ENCODE measurements at regions not wholly inside any gene's neighbourhood (a gene's known extent, or its start where the extent isn't known, plus 50 kb on each side); places are given as distances from the start of the nearest gene placed in this dataset.

- Histone ChIP-seq H3K9me3 (ENCODE audit: control insufficient read depth, insufficient read depth, low read depth, low read length) (no peaks in the 10 kb centered on the region), H3K79me2 (ENCODE audit: control insufficient read depth, insufficient read depth, low read length) (no peaks in the 10 kb centered on the region), H3K36me3 (ENCODE audit: control insufficient read depth, insufficient read depth, low read length) (no peaks in the 10 kb centered on the region), H2AFZ (ENCODE audit: low read length) (no peak overlapping the region), H4K20me1 (ENCODE audit: control insufficient read depth, extremely low read depth, insufficient read depth, low read length) (no peaks in the 10 kb centered on the region), H3K27ac (ENCODE audit: insufficient read depth, low read length) (no peak overlapping the region), H3K4me2 (ENCODE audit: extremely low read depth, insufficient read depth, low read length) (no peak overlapping the region), H3K27me3 (ENCODE audit: control insufficient read depth, insufficient read depth, low read length) (no peaks in the 10 kb centered on the region), H3K4me3 (replicated peaks in 1 of 4; ENCODE audit: control extremely low read depth in 1 of 4, insufficient read depth in 1 of 4, low read depth in 3 of 4, low read length in 4 of 4) (no peak overlapping the region), H3K9ac (ENCODE audit: insufficient read depth, low read length) (no peak overlapping the region), H3K4me1 (ENCODE audit: control insufficient read depth, extremely low read depth, insufficient read depth, low read length) (no peaks in the 10 kb centered on the region)
- no peak for DNase-seq (ENCODE audit: low read depth in 2 of 2)
- TF ChIP-seq EZH2 (IDR thresholded peaks at IDR 0.05; ENCODE audit: low read length, missing control alignments): no peak
These were observed 311.3 kb downstream of the TUSC1 start for GRCh38 chr9:25366906-25367305.

DNA sequence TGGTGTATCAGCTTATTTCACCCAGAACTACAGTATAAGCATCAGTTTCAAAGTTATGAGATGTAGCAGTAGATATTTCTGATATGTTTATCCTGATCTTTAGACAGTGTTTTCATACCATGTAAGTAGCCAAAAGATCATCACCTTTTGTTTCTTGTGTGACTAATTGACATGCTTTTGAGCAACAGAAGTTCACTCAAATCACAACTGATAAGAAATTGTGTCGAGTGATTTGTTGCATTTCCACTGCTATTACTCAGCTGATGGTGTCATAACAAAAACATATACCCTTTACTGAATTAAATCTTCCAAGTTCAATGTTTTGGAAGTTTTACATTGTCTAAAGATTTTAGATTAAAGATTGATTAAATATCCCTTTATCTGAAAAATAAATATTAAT is 324.5 kb downstream of the TUSC1 start:
- no peaks in the 10 kb centered on the region for H3K9me3 ChIP-seq (ENCODE audit: control insufficient read depth, insufficient read depth, low read depth, low read length)
- no peaks in the 10 kb centered on the region for H4K20me1 ChIP-seq (ENCODE audit: control insufficient read depth, extremely low read depth, insufficient read depth, low read length)
- H3K27ac ChIP-seq (ENCODE audit: insufficient read depth, low read length): no peak overlapping the region
- H3K9ac ChIP-seq (ENCODE audit: insufficient read depth, low read length): no peak overlapping the region
- no peak for TF ChIP-seq EZH2 (IDR thresholded peaks at IDR 0.05; ENCODE audit: low read length, missing control alignments)
- TF ChIP-seq, protein P1, sequence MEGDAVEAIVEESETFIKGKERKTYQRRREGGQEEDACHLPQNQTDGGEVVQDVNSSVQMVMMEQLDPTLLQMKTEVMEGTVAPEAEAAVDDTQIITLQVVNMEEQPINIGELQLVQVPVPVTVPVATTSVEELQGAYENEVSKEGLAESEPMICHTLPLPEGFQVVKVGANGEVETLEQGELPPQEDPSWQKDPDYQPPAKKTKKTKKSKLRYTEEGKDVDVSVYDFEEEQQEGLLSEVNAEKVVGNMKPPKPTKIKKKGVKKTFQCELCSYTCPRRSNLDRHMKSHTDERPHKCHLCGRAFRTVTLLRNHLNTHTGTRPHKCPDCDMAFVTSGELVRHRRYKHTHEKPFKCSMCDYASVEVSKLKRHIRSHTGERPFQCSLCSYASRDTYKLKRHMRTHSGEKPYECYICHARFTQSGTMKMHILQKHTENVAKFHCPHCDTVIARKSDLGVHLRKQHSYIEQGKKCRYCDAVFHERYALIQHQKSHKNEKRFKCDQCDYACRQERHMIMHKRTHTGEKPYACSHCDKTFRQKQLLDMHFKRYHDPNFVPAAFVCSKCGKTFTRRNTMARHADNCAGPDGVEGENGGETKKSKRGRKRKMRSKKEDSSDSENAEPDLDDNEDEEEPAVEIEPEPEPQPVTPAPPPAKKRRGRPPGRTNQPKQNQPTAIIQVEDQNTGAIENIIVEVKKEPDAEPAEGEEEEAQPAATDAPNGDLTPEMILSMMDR (conservative IDR thresholded peaks at IDR 0.05 in 1 of 2, IDR thresholded peaks at IDR 0.05 in 1 of 2; ENCODE audit: low read depth in 1 of 2, low read length in 2 of 2): no peak
- H3K4me3 ChIP-seq (replicated peaks in 1 of 4; ENCODE audit: control extremely low read depth in 1 of 4, insufficient read depth in 1 of 4, low read depth in 3 of 4, low read length in 4 of 4): no peak overlapping the region
- H3K79me2 ChIP-seq (ENCODE audit: control insufficient read depth, insufficient read depth, low read length): no peaks in the 10 kb centered on the region
- H3K4me1 ChIP-seq (ENCODE audit: control insufficient read depth, extremely low read depth, insufficient read depth, low read length): no peaks in the 10 kb centered on the region
- no peak overlapping the region for H3K4me2 ChIP-seq (ENCODE audit: extremely low read depth, insufficient read depth, low read length)
- no peaks in the 10 kb centered on the region for H3K27me3 ChIP-seq (ENCODE audit: control insufficient read depth, insufficient read depth, low read length)
- no peaks in the 10 kb centered on the region for H3K36me3 ChIP-seq (ENCODE audit: control insufficient read depth, insufficient read depth, low read length)
- no peak for DNase-seq (ENCODE audit: low read depth in 2 of 2)
- no peak overlapping the region for H2AFZ ChIP-seq (ENCODE audit: low read length)

- H3K36me3 ChIP-seq (ENCODE audit: control insufficient read depth, insufficient read depth, low read length): no peaks in the 10 kb centered on the region
- TF ChIP-seq EZH2 (IDR thresholded peaks at IDR 0.05; ENCODE audit: low read length, missing control alignments): no peak
- no peaks in the 10 kb centered on the region for H3K9me3 ChIP-seq (ENCODE audit: control insufficient read depth, insufficient read depth, low read depth, low read length)
- no peak for DNase-seq (ENCODE audit: low read depth in 2 of 2)
- no peak overlapping the region for H3K4me3 ChIP-seq (replicated peaks in 1 of 4; ENCODE audit: control extremely low read depth in 1 of 4, insufficient read depth in 1 of 4, low read depth in 3 of 4, low read length in 4 of 4)
- no peak overlapping the region for H3K27ac ChIP-seq (ENCODE audit: insufficient read depth, low read length)
- H2AFZ ChIP-seq (ENCODE audit: low read length): no peak overlapping the region
- no peaks in the 10 kb centered on the region for H3K4me1 ChIP-seq (ENCODE audit: control insufficient read depth, extremely low read depth, insufficient read depth, low read length)
- no peaks in the 10 kb centered on the region for H4K20me1 ChIP-seq (ENCODE audit: control insufficient read depth, extremely low read depth, insufficient read depth, low read length)
- no peak overlapping the region for H3K9ac ChIP-seq (ENCODE audit: insufficient read depth, low read length)
- H3K27me3 ChIP-seq (ENCODE audit: control insufficient read depth, insufficient read depth, low read length): no peaks in the 10 kb centered on the region
- no peak overlapping the region for H3K4me2 ChIP-seq (ENCODE audit: extremely low read depth, insufficient read depth, low read length)
- no peaks in the 10 kb centered on the region for H3K79me2 ChIP-seq (ENCODE audit: control insufficient read depth, insufficient read depth, low read length)
These were observed 328.2 kb downstream of the TUSC1 start for GRCh38 chr9:25350011-25350410.

- H3K36me3 ChIP-seq (ENCODE audit: control insufficient read depth, insufficient read depth, low read length): no peaks in the 10 kb centered on the region
- H3K4me2 ChIP-seq (ENCODE audit: extremely low read depth, insufficient read depth, low read length): no peak overlapping the region
- DNase-seq (ENCODE audit: low read depth in 2 of 2): no peak
- H4K20me1 ChIP-seq (ENCODE audit: control insufficient read depth, extremely low read depth, insufficient read depth, low read length): no peaks in the 10 kb centered on the region
- no peak overlapping the region for H2AFZ ChIP-seq (ENCODE audit: low read length)
- TF ChIP-seq, protein P1 (conservative IDR thresholded peaks at IDR 0.05 in 1 of 2, IDR thresholded peaks at IDR 0.05 in 1 of 2; ENCODE audit: low read depth in 1 of 2, low read length in 2 of 2): no peak
- no peak for TF ChIP-seq EZH2 (IDR thresholded peaks at IDR 0.05; ENCODE audit: low read length, missing control alignments)
- no peak overlapping the region for H3K9ac ChIP-seq (ENCODE audit: insufficient read depth, low read length)
- H3K4me3 ChIP-seq (replicated peaks in 1 of 4; ENCODE audit: control extremely low read depth in 1 of 4, insufficient read depth in 1 of 4, low read depth in 3 of 4, low read length in 4 of 4): no peak overlapping the region
- H3K27ac ChIP-seq (ENCODE audit: insufficient read depth, low read length): no peak overlapping the region
- H3K4me1 ChIP-seq (ENCODE audit: control insufficient read depth, extremely low read depth, insufficient read depth, low read length): no peaks in the 10 kb centered on the region
- H3K9me3 ChIP-seq (ENCODE audit: control insufficient read depth, insufficient read depth, low read depth, low read length): no peaks in the 10 kb centered on the region
- no peaks in the 10 kb centered on the region for H3K79me2 ChIP-seq (ENCODE audit: control insufficient read depth, insufficient read depth, low read length)
- no peaks in the 10 kb centered on the region for H3K27me3 ChIP-seq (ENCODE audit: control insufficient read depth, insufficient read depth, low read length)
These were observed 356.1 kb downstream of the TUSC1 start for GRCh38 chr9:25322142-25322541.
